ENCODE measurements at regions not wholly inside any gene's neighbourhood (a gene's known extent, or its start where the extent isn't known, plus 50 kb on each side); places are given as distances from the start of the nearest gene placed in this dataset.

- peaks cover 9% of the 10 kb centered on the region for H3K4me1 ChIP-seq (ENCODE audit: control insufficient read depth, low read length)
- H3F3A ChIP-seq (ENCODE audit: control insufficient read depth, insufficient read depth), result no peaks in the 10 kb centered on the region
- no peaks in the 10 kb centered on the region for H3K79me2 ChIP-seq (ENCODE audit: control insufficient read depth, low read length)
- TF ChIP-seq CTCF (IDR thresholded peaks at IDR 0.05; ENCODE audit: low read depth, low read length, poor library complexity, severe bottlenecking) (no peak), EZH2phosphoT487 (IDR thresholded peaks at IDR 0.05; ENCODE audit: borderline replicate concordance, low read length) (no peak)
- H3K27me3 ChIP-seq (ENCODE audit: control insufficient read depth, low read length), result no peaks in the 10 kb centered on the region
- no peaks in the 10 kb centered on the region for H3K9me3 ChIP-seq (ENCODE audit: control insufficient read depth, insufficient read depth, low read length)
- no peak overlapping the region for H3K4me2 ChIP-seq (ENCODE audit: low read length)
- H3K9me2 ChIP-seq (replicated peaks; ENCODE audit: control insufficient read depth, low read length), result no peaks in the 10 kb centered on the region
- no peaks in the 10 kb centered on the region for H3K36me3 ChIP-seq (ENCODE audit: control insufficient read depth, low read length)
- H3K27ac ChIP-seq (ENCODE audit: low read depth, low read length), result no peak overlapping the region
- no peak overlapping the region for H3K4me3 ChIP-seq (ENCODE audit: low read length)
- no peaks in the 10 kb centered on the region for H4K20me1 ChIP-seq (ENCODE audit: control insufficient read depth, insufficient read depth, low read depth, low read length)
These were observed 405.0 kb downstream of the COG6 start for GRCh38 chr13:40060296-40061007.

- no peaks in the 10 kb centered on the region for H3K36me3 ChIP-seq (ENCODE audit: control insufficient read depth, low read length)
- no peak overlapping the region for H3K4me3 ChIP-seq (ENCODE audit: low read length)
- no peak overlapping the region for H3K27ac ChIP-seq (ENCODE audit: low read depth, low read length)
- TF ChIP-seq CTCF (IDR thresholded peaks at IDR 0.05; ENCODE audit: low read depth, low read length, poor library complexity, severe bottlenecking), result no peak
- TF ChIP-seq EZH2phosphoT487 (IDR thresholded peaks at IDR 0.05; ENCODE audit: borderline replicate concordance, low read length), result no peak
- H3K4me2 ChIP-seq (ENCODE audit: low read length), result no peak overlapping the region
- H3K79me2 ChIP-seq (ENCODE audit: control insufficient read depth, low read length), result no peaks in the 10 kb centered on the region
- H3F3A ChIP-seq (ENCODE audit: control insufficient read depth, insufficient read depth), result no peaks in the 10 kb centered on the region
- no peaks in the 10 kb centered on the region for H3K9me2 ChIP-seq (replicated peaks; ENCODE audit: control insufficient read depth, low read length)
- H4K20me1 ChIP-seq (ENCODE audit: control insufficient read depth, insufficient read depth, low read depth, low read length), result no peaks in the 10 kb centered on the region
- no peaks in the 10 kb centered on the region for H3K9me3 ChIP-seq (ENCODE audit: control insufficient read depth, insufficient read depth, low read length)
- peaks cover 9% of the 10 kb centered on the region for H3K4me1 ChIP-seq (ENCODE audit: control insufficient read depth, low read length)
- H3K27me3 ChIP-seq (ENCODE audit: control insufficient read depth, low read length), result no peaks in the 10 kb centered on the region
These were observed 406.3 kb downstream of the COG6 start for GRCh38 chr13:40061466-40062450.

GRCh38 chr13:40063278-40063698 lies 407.8 kb downstream of the COG6 start:
- no peak overlapping the region for H3K4me3 ChIP-seq (ENCODE audit: low read length)
- H4K20me1 ChIP-seq (ENCODE audit: control insufficient read depth, insufficient read depth, low read depth, low read length), result no peaks in the 10 kb centered on the region
- no peaks in the 10 kb centered on the region for H3K79me2 ChIP-seq (ENCODE audit: control insufficient read depth, low read length)
- H3F3A ChIP-seq (ENCODE audit: control insufficient read depth, insufficient read depth), result no peaks in the 10 kb centered on the region
- no peaks in the 10 kb centered on the region for H3K36me3 ChIP-seq (ENCODE audit: control insufficient read depth, low read length)
- peaks cover 9% of the 10 kb centered on the region for H3K4me1 ChIP-seq (ENCODE audit: control insufficient read depth, low read length)
- H3K27ac ChIP-seq (ENCODE audit: low read depth, low read length), result no peak overlapping the region
- H3K9me3 ChIP-seq (ENCODE audit: control insufficient read depth, insufficient read depth, low read length), result no peaks in the 10 kb centered on the region
- no peaks in the 10 kb centered on the region for H3K9me2 ChIP-seq (replicated peaks; ENCODE audit: control insufficient read depth, low read length)
- TF ChIP-seq EZH2phosphoT487 (IDR thresholded peaks at IDR 0.05; ENCODE audit: borderline replicate concordance, low read length) (no peak), CTCF (IDR thresholded peaks at IDR 0.05; ENCODE audit: low read depth, low read length, poor library complexity, severe bottlenecking) (no peak)
- H3K27me3 ChIP-seq (ENCODE audit: control insufficient read depth, low read length), result no peaks in the 10 kb centered on the region
- no peak overlapping the region for H3K4me2 ChIP-seq (ENCODE audit: low read length)
